Small intestine (tissue), 7 donors: ENCODE measurements at regions not wholly inside any gene's neighbourhood (a gene's known extent, or its start where the extent isn't known, plus 50 kb on each side); places are given as distances from the start of the nearest gene placed in this dataset.
"Not testable (repeated sequence)": the region's sequence is repeated elsewhere in the genome, so short reads cannot be mapped to it uniquely, and the experiment has no call there.

Experiments used
- DNase-seq, 2 donors: peaks; one replicate each; pipeline versions ENCODE4 v3.0.0 to v3.0.0-alpha.2; 2013
- FAIRE-seq: peaks from 2 replicates; lab custom pipeline; 2012; peaks lifted over from hg19 to GRCh38; lab: Jason Lieb, UNC
- H3K27ac ChIP-seq, 3 donors: one replicate each; pipeline ENCODE4 v1.5.1; 2013; ENCODE audit warnings: low read length in 2 of 3, mild to moderate bottlenecking in 2 of 3, control low read depth in 1 of 3, inconsistent platforms in 1 of 3, low read depth in 1 of 3, moderate library complexity in 1 of 3
- H3K27me3 ChIP-seq, 3 donors: one replicate each; pipeline ENCODE4 v1.6.1; 2013; ENCODE audit warnings: low read length in 3 of 3, inconsistent platforms in 1 of 3; ENCODE audit not compliant: control insufficient read depth in 3 of 3, insufficient read depth in 3 of 3
- H3K36me3 ChIP-seq, 3 donors: one replicate each; pipeline ENCODE4 v1.6.1; 2013; ENCODE audit warnings: low read length in 3 of 3, inconsistent platforms in 1 of 3, low read depth in 1 of 3, mild to moderate bottlenecking in 1 of 3, moderate library complexity in 1 of 3; ENCODE audit not compliant: control insufficient read depth in 3 of 3, insufficient read depth in 2 of 3
- H3K4me1 ChIP-seq, 3 donors: one replicate each; pipeline ENCODE4 v1.6.1; 2013; ENCODE audit warnings: low read length in 2 of 3, inconsistent platforms in 1 of 3, low read depth in 1 of 3, mild to moderate bottlenecking in 1 of 3, moderate library complexity in 1 of 3; ENCODE audit not compliant: control insufficient read depth in 3 of 3, insufficient read depth in 2 of 3
- H3K4me3 ChIP-seq, 3 donors: one replicate each; pipeline ENCODE4 v1.5.1; 2013; ENCODE audit warnings: low read length in 3 of 3, control low read depth in 1 of 3, inconsistent platforms in 1 of 3, low read depth in 1 of 3, mild to moderate bottlenecking in 1 of 3, moderate library complexity in 1 of 3
- H3K9me3 ChIP-seq, 2 donors: one replicate each; pipeline ENCODE4 v1.6.1; 2013; ENCODE audit warnings: low read depth in 1 of 2, low read length in 1 of 2; ENCODE audit not compliant: control insufficient read depth in 2 of 2, insufficient read depth in 1 of 2
- WGBS, 3 donors: extraction: QIAGEN DNeasy Blood & Tissue Kit; methylation state at CpG; one replicate each; pipeline ENCODE4 v1.1.7; 2013; 5-methylcytosine and 5-hydroxymethylcytosine counted together
- donor health status: healthy with polysubstance abuse.
- donor health status: control.
- donor health status: control.
- donor health status: Bipolar disorder and iron deficiency.
- donor health status: healthy.

GRCh38 chr14:19161251-19162033 is 194.2 kb downstream of the POTEM start:
- DNase-seq, result peak in 1 of 2 donors; percentile 2

GRCh38 chr14:19162034-19162706 is 194.9 kb downstream of the POTEM start:
- FAIRE-seq, result not testable (repeated sequence)

More at GRCh38 chr14:19161251-19162033, 194.2 kb downstream of the POTEM start:
- not testable (repeated sequence) for H3K36me3 ChIP-seq, H3K4me3 ChIP-seq, FAIRE-seq, H3K27me3 ChIP-seq, H3K27ac ChIP-seq, H3K4me1 ChIP-seq
- peaks cover 0 to 19% of the 10 kb centered on the region in 2 donors for H3K9me3 ChIP-seq
- 70 to 80% (median 79%) methylated on average over 6 of the region's 6 CpGs for WGBS, 3 donors

GRCh38 chr14:19162920-19163319 is 195.7 kb downstream of the POTEM start:
- not testable (repeated sequence) for H3K4me3 ChIP-seq, H3K27me3 ChIP-seq, H3K36me3 ChIP-seq, H3K4me1 ChIP-seq, FAIRE-seq, H3K27ac ChIP-seq, DNase-seq
- 76 to 79% (median 77%) methylated on average over 2 of the region's 3 CpGs for WGBS, 3 donors
- peaks cover 0 to 26% of the 10 kb centered on the region in 2 donors for H3K9me3 ChIP-seq

More at GRCh38 chr14:19162034-19162706, 194.9 kb downstream of the POTEM start:
- DNase-seq, result peak in 1 of 2 donors; percentile 1
- H3K4me1 ChIP-seq, H3K36me3 ChIP-seq, H3K27me3 ChIP-seq, H3K4me3 ChIP-seq, H3K27ac ChIP-seq: not testable (repeated sequence)
- H3K9me3 ChIP-seq, result peaks cover 0 to 19% of the 10 kb centered on the region in 2 donors
- 61 to 70% (median 65%) methylated on average over 6 of the region's 7 CpGs for WGBS, 3 donors

GRCh38 chr14:19163891-19164290 is 196.7 kb downstream of the POTEM start:
- H3K4me1 ChIP-seq, H3K4me3 ChIP-seq, H3K27me3 ChIP-seq, H3K36me3 ChIP-seq, H3K27ac ChIP-seq, FAIRE-seq: not testable (repeated sequence)
- DNase-seq, result peak in 1 of 2 donors; percentile 0
- WGBS, 3 donors, result 58 to 59% (median 59%) methylated on average over 2 of the region's 2 CpGs
- H3K9me3 ChIP-seq, result peaks cover 0 to 32% of the 10 kb centered on the region in 2 donors

GRCh38 chr14:19164426-19164825 is 197.2 kb downstream of the POTEM start:
- H3K36me3 ChIP-seq, H3K27me3 ChIP-seq, FAIRE-seq, H3K4me1 ChIP-seq, H3K4me3 ChIP-seq, H3K27ac ChIP-seq: not testable (repeated sequence)
- H3K9me3 ChIP-seq, result peaks cover 0 to 34% of the 10 kb centered on the region in 2 donors
- WGBS, 3 donors, result no CpG with 5 or more reads among the region's 1 CpG
- peak in 1 of 2 donors; percentile 0 for DNase-seq

- H3K27me3 ChIP-seq, H3K4me3 ChIP-seq, H3K36me3 ChIP-seq, H3K4me1 ChIP-seq, FAIRE-seq, H3K27ac ChIP-seq: not testable (repeated sequence)
- DNase-seq, result peak in 1 of 2 donors; percentile 0
- peaks cover 1 to 39% of the 10 kb centered on the region in 2 donors for H3K9me3 ChIP-seq
- WGBS, 3 donors, result 76 to 90% (median 85%) methylated on average over 3 of the region's 3 CpGs
Measured at GRCh38 chr14:19166056-19166455, 198.8 kb downstream of the POTEM start.

- H3K27me3 ChIP-seq, FAIRE-seq, H3K4me3 ChIP-seq, H3K4me1 ChIP-seq, H3K27ac ChIP-seq, H3K36me3 ChIP-seq: not testable (repeated sequence)
- WGBS, 3 donors, result 80 to 83% (median 82%) methylated on average over 8 of the region's 8 CpGs
- DNase-seq, result peak in 1 of 2 donors; percentile 0
- peaks cover 1 to 30% of the 10 kb centered on the region in 2 donors for H3K9me3 ChIP-seq
Measured at GRCh38 chr14:19167454-19168190, 200.4 kb downstream of the POTEM start.

- H3K27me3 ChIP-seq, H3K4me3 ChIP-seq, H3K4me1 ChIP-seq, DNase-seq, FAIRE-seq, H3K27ac ChIP-seq, H3K36me3 ChIP-seq: not testable (repeated sequence)
- WGBS, 3 donors, result 90 to 91% (median 91%) methylated on average over 7 of the region's 7 CpGs
- peaks cover 1 to 30% of the 10 kb centered on the region in 2 donors for H3K9me3 ChIP-seq
Measured at GRCh38 chr14:19168261-19168660, 201.0 kb downstream of the POTEM start.
